CD4-positive, alpha-beta T cell (primary cell): ENCODE measurements at regions not wholly inside any gene's neighbourhood (a gene's known extent, or its start where the extent isn't known, plus 50 kb on each side); places are given as distances from the start of the nearest gene placed in this dataset.

ENCODE experiments used
- ATAC-seq: fragments of 200-7000 bp; cut with Tn5 transposase; one replicate; pipeline ENCODE4 v1.10.0; 2022; ENCODE audit warnings: mild to moderate bottlenecking; ENCODE audit not compliant: poor library complexity
- CTCF ChIA-PET: fragments of 350-600 bp; sonication (Branson Sonifier 250); formaldehyde crosslinking; loops from one replicate; lab custom pipeline; 2021; ENCODE audit warnings: antibody characterized with exemption, inconsistent platforms; lab: Charles Lee
- POLR2A ChIA-PET: fragments of 350-600 bp; sonication (Branson Sonifier 250); formaldehyde crosslinking; loops from one replicate; lab custom pipeline; 2021; ENCODE audit warnings: antibody characterized with exemption, inconsistent platforms; lab: Charles Lee
- DNase-seq, 14 experiments: peaks; one replicate each; pipeline ENCODE4 v3.0.0-alpha.2; 2013 to 2020; ENCODE audit warnings: mixed read lengths in 2 of 14
- H3K27ac ChIP-seq, 2 donors: one replicate each; pipeline versions ENCODE4 v1.5.1 to v1.7.0; 2013; ENCODE audit warnings: low read length in 2 of 2, low read depth in 1 of 2, mild to moderate bottlenecking in 1 of 2
- H3K27me3 ChIP-seq, 2 experiments: 1 replicate in 1 of 2; 2 replicates in 1 of 2; pipeline versions ENCODE4 v1.6.1 to v1.7.0; 2013; ENCODE audit warnings: low read length in 2 of 2, control low read depth in 1 of 2, mild to moderate bottlenecking in 1 of 2, moderate library complexity in 1 of 2; ENCODE audit not compliant: insufficient read depth in 2 of 2, control insufficient read depth in 1 of 2
- H3K36me3 ChIP-seq: one replicate; pipeline ENCODE4 v1.6.1; 2013; ENCODE audit warnings: low read length, control low read depth; ENCODE audit not compliant: insufficient read depth
- H3K4me1 ChIP-seq: one replicate; pipeline ENCODE4 v1.6.1; 2013; ENCODE audit warnings: low read length, control low read depth; ENCODE audit not compliant: insufficient read depth
- H3K4me3 ChIP-seq: one replicate; pipeline ENCODE4 v1.5.1; 2013; ENCODE audit warnings: mild to moderate bottlenecking, low read length, moderate library complexity
- H3K9me3 ChIP-seq, 2 experiments: 1 replicate in 1 of 2; 2 replicates in 1 of 2; pipeline versions ENCODE4 v1.6.1 to v1.7.0; 2013; ENCODE audit warnings: low read length in 2 of 2, mild to moderate bottlenecking in 2 of 2, control low read depth in 1 of 2, moderate library complexity in 1 of 2; ENCODE audit not compliant: control insufficient read depth in 1 of 2, insufficient read depth in 1 of 2
- H3K27ac Mint-ChIP-seq: one replicate; pipeline ENCODE4 v1.8.0; 2020; ENCODE audit warnings: mixed read lengths
- H3K27me3 Mint-ChIP-seq: one replicate; pipeline ENCODE4 v1.8.0; 2021; ENCODE audit warnings: mixed read lengths
- H3K36me3 Mint-ChIP-seq: one replicate; pipeline ENCODE4 v1.8.0; 2021; ENCODE audit warnings: low read depth, mixed read lengths
- H3K4me1 Mint-ChIP-seq: one replicate; pipeline ENCODE4 v1.8.0; 2021; ENCODE audit warnings: low read depth, mixed read lengths
- H3K4me3 Mint-ChIP-seq: one replicate; pipeline ENCODE4 v1.8.0; 2020; ENCODE audit warnings: mild to moderate bottlenecking, mixed read lengths
- H3K9me3 Mint-ChIP-seq: one replicate; pipeline ENCODE4 v1.8.0; 2020; ENCODE audit warnings: mixed read lengths
- CTCF ChIP-seq: fragments of 200-600 bp; IDR thresholded peaks from one replicate; pipeline ENCODE4 v1.8.0; 2022; ENCODE audit warnings: antibody characterized with exemption, mild to moderate bottlenecking
- intact Hi-C, 2 experiments: fragments of 100-400 bp; cut with DNase I in 1 of 2; cut with micrococcal nuclease in 1 of 2; formaldehyde crosslinking; loops; one replicate each; pipeline versions ENCODE4 v1.15.1 to v1.9.0; 2023 to 2025; cut with DNase I, micrococcal nuclease

- Mint-ChIP-seq H3K36me3 (no peaks in the 10 kb centered on the region), H3K9me3 (no peaks in the 10 kb centered on the region), H3K27ac (no peak overlapping the region), H3K4me3 (no peak overlapping the region), H3K27me3 (no peaks in the 10 kb centered on the region), H3K4me1 (peaks cover 7% of the 10 kb centered on the region)
- Histone ChIP-seq H3K4me1 (no peaks in the 10 kb centered on the region), H3K27ac (no peak overlapping the region), H3K9me3 (no peaks in the 10 kb centered on the region), H3K27me3 (no peaks in the 10 kb centered on the region), H3K36me3 (no peaks in the 10 kb centered on the region), H3K4me3 (no peak overlapping the region)
- ATAC-seq (no peak), DNase-seq (no peak)
- ChIA-PET POLR2A (no interaction called here), CTCF (interaction anchor here (1.3 kb wide), 1 partner anchor 11 kb away, joined by 5 read pairs; no protein-coding TSS in a partner anchor)
- no peak for TF ChIP-seq CTCF
- intact Hi-C loops, result no loop called here
Observed at GRCh38 chr14:65193916-65194590, 91.7 kb upstream of the MAX start.

GRCh38 chr14:65195042-65195719 lies 92.9 kb upstream of the MAX start:
- no peaks in the 10 kb centered on the region for H3K4me1 ChIP-seq
- H3K4me3 ChIP-seq, result no peak overlapping the region
- no peak for TF ChIP-seq CTCF
- H3K9me3 Mint-ChIP-seq, result no peaks in the 10 kb centered on the region
- intact Hi-C loops, result no loop called here
- no peaks in the 10 kb centered on the region for H3K36me3 ChIP-seq
- no peaks in the 10 kb centered on the region for H3K36me3 Mint-ChIP-seq
- H3K9me3 ChIP-seq, result no peaks in the 10 kb centered on the region
- H3K4me1 Mint-ChIP-seq, result peaks cover 7% of the 10 kb centered on the region
- CTCF ChIA-PET, result interaction anchor here (0.6 to 1.3 kb wide), 4 partner anchors 12 to 1663 kb away, joined by 3 to 5 read pairs (median 4); no protein-coding TSS in a partner anchor
- DNase-seq (no peak), ATAC-seq (no peak)
- POLR2A ChIA-PET, result interaction anchor here (0.6 kb wide), 1 partner anchor 759 kb away, joined by 3 read pairs; no protein-coding TSS in a partner anchor
- H3K27me3 Mint-ChIP-seq, result no peaks in the 10 kb centered on the region
- H3K27me3 ChIP-seq, result no peaks in the 10 kb centered on the region
- H3K27ac ChIP-seq, result no peak overlapping the region
- no peak overlapping the region for H3K4me3 Mint-ChIP-seq
- no peak overlapping the region for H3K27ac Mint-ChIP-seq

- ChIA-PET CTCF (no interaction called here), POLR2A (no interaction called here)
- Histone ChIP-seq H3K27me3 (no peaks in the 10 kb centered on the region), H3K9me3 (peaks cover 0 to 3% of the 10 kb centered on the region in 2 experiments), H3K4me3 (no peak overlapping the region), H3K27ac (no peak overlapping the region), H3K36me3 (no peaks in the 10 kb centered on the region), H3K4me1 (no peaks in the 10 kb centered on the region)
- DNase-seq, result no peak
- Mint-ChIP-seq H3K9me3 (peaks cover 2% of the 10 kb centered on the region), H3K4me3 (no peak overlapping the region), H3K27me3 (no peaks in the 10 kb centered on the region), H3K36me3 (no peaks in the 10 kb centered on the region), H3K4me1 (peaks cover 7% of the 10 kb centered on the region), H3K27ac (no peak overlapping the region)
- ATAC-seq, result no peak
- no peak for TF ChIP-seq CTCF
- intact Hi-C loops, result no loop called here
Observed at GRCh38 chr14:65198346-65198745, 96.0 kb upstream of the MAX start.
